ENCODE measurements at regions not wholly inside any gene's neighbourhood (a gene's known extent, or its start where the extent isn't known, plus 50 kb on each side); places are given as distances from the start of the nearest gene placed in this dataset.

DNA sequence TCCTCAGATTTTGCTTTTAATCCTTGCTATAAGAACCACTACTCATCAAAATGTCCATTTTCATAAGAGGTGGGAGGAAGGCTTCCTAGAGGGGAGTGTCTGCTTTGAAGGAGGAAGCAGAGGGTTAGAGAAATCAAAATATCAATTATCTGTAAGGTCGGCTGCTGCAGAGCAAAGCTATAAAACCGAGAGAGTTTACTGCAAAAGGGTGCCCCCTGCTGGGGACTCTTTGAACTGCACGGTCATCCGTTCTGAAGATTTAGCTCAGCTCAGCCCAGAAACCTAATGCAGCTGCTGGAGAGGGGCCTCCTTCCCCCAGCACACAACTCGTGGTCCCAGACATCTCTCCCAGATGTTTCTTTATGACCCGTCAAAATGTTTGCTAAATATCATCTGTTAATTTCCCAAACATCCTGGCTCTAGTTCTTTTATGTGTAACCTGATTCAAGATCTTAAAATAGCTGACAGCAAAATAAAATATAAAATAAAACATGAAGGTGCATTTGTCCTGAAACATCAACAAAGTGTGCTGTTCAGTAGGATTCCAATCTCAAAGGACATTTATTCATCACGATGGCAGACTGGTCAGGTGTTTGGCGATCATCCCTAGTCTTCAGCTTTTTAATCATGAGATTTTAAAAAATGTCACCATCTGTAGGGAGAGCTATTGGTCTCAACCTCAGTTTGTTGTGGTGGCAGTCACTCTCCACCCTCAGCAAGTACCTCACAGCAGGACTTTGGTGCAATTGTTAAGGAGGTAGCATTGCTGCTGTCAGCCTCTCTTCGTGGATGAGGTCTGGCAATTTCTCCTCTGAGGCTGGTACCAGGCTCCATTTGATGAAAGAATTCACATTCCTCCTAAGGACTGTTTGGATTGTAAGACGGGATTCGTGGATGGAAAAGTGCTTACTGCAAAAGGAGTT, 185.9 kb downstream of the MTX2 start:
- TF ChIP-seq POLR2A (IDR thresholded peaks at IDR 0.05; ENCODE audit: low read depth, low read length) (no peak), POLR2AphosphoS5 (IDR thresholded peaks at IDR 0.05; ENCODE audit: low read depth, low read length) (no peak), SPI1 (IDR thresholded peaks at IDR 0.05; ENCODE audit: low read depth, low read length) (no peak), TAF1 (IDR thresholded peaks at IDR 0.05; ENCODE audit: low read depth, low read length) (no peak), PAX5 (IDR thresholded peaks at IDR 0.05; ENCODE audit: insufficient read depth, low read length, severe bottlenecking) (no peak), POU2F2 (IDR thresholded peaks at IDR 0.05; ENCODE audit: low read depth, low read length) (no peak)

All from GM12891 (cell line).